ENCODE measurements at regions not wholly inside any gene's neighbourhood (a gene's known extent, or its start where the extent isn't known, plus 50 kb on each side); places are given as distances from the start of the nearest gene placed in this dataset.
A peak's percentile ranks its signal among the peaks of the same experiment; 100 is the strongest.

DNA sequence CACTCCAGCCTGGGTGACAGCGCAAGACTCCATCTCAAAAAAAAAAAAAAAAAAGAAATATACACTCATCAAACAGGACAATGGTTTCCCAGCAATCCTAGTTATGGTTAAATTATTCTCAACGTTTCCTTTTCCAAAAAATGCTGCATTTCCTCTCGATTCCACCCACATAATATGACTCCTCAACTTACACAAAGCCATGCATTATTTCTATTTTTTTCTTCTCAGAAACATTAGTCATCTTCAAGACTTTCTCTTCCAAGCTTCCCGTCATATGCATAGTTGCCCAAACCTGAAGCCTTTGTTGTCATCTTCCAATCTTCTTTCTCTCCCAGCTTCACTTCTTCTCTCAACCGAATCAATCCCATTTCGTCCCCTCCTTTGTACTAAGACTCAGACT, 61.4 kb upstream of the RANBP6 start:
- Mint-ChIP-seq H3K4me1 (ENCODE audit: low read depth) (peaks cover 13% of the 10 kb centered on the region), H3K27ac (no peak overlapping the region), H3K4me3 (no peak overlapping the region), H3K9me3 (ENCODE audit: insufficient read depth) (no peaks in the 10 kb centered on the region), H3K27me3 (ENCODE audit: low read depth) (peaks cover 6% of the 10 kb centered on the region), H3K36me3 (ENCODE audit: low read depth) (no peaks in the 10 kb centered on the region)
- ChIA-PET CTCF (no interaction called here), POLR2A (no interaction called here)
- ATAC-seq: no peak
- no peak for DNase-seq

DNA sequence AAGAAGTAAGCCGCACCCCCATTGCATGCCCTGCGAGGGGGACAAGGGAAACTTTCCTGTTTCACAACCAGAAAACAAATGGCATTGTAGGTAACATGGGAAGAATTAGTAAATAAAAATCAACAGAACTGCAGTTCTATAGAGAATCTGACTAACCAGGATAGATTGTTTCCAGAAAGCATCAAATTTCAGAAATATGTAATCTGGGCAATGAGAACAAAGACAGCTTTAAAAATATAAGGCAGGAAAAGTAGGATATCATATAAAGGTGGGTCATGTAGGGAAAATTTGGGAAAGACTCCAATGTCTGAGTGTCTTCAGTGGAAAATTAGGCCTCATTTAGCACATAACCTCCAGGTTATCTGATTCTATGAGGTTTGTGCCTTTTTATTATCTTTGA, 58.3 kb upstream of the RANBP6 start:
- Mint-ChIP-seq H3K36me3 (ENCODE audit: low read depth) (peaks cover 11% of the 10 kb centered on the region), H3K4me3 (no peak overlapping the region), H3K4me1 (ENCODE audit: low read depth) (peaks cover 12% of the 10 kb centered on the region), H3K27ac (no peak overlapping the region), H3K27me3 (ENCODE audit: low read depth) (peaks cover 3% of the 10 kb centered on the region), H3K9me3 (ENCODE audit: insufficient read depth) (peaks cover 2% of the 10 kb centered on the region)
- no peak for ATAC-seq
- ChIA-PET CTCF (interaction anchor here (2.0 kb wide), 1 partner anchor 20 kb away, joined by 8 read pairs; no protein-coding TSS in a partner anchor), POLR2A (no interaction called here)
- no peak for DNase-seq

DNA sequence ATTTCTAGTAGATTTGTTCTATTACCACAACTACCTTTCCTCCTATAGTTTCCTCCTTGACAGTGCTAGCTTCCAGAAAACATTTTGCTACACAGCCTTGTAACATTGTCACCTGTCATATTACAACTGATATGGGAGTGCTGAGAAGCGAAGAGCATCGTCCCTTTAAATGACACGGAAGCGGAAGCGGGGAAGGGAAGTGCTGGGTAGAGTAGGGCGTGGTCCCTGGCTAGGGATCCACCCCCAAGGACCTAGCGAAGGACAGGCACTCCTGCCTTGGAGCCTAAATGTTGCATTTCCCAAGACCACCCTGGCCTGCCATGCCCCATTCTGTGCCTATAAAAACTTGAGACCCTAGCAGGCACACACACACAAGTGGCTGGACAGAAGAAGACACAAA, 57.4 kb upstream of the RANBP6 start:
- Mint-ChIP-seq H3K36me3 (ENCODE audit: low read depth) (peaks cover 16% of the 10 kb centered on the region), H3K4me1 (ENCODE audit: low read depth) (peaks cover 18% of the 10 kb centered on the region), H3K27ac (no peak overlapping the region), H3K27me3 (ENCODE audit: low read depth) (no peaks in the 10 kb centered on the region), H3K4me3 (no peak overlapping the region), H3K9me3 (ENCODE audit: insufficient read depth) (peaks cover 2% of the 10 kb centered on the region)
- CTCF ChIA-PET: interaction anchor here (0.8 to 2.0 kb wide), 3 partner anchors 19 to 233 kb away, joined by 3 to 8 read pairs (median 3); no protein-coding TSS in a partner anchor
- POLR2A ChIA-PET: no interaction called here
- DNase-seq (no peak), ATAC-seq (no peak)

- peaks cover 19% of the 10 kb centered on the region for H3K4me1 Mint-ChIP-seq (ENCODE audit: low read depth)
- DNase-seq: no peak
- ChIA-PET CTCF (interaction anchor here (0.8 to 2.0 kb wide), 3 partner anchors 18 to 233 kb away, joined by 3 to 8 read pairs (median 3); no protein-coding TSS in a partner anchor), POLR2A (no interaction called here)
- no peak overlapping the region for H3K4me3 Mint-ChIP-seq
- no peak for ATAC-seq
- H3K27me3 Mint-ChIP-seq (ENCODE audit: low read depth): no peaks in the 10 kb centered on the region
- no peak overlapping the region for H3K27ac Mint-ChIP-seq
- peaks cover 2% of the 10 kb centered on the region for H3K9me3 Mint-ChIP-seq (ENCODE audit: insufficient read depth)
- H3K36me3 Mint-ChIP-seq (ENCODE audit: low read depth): peaks cover 16% of the 10 kb centered on the region
Measured at GRCh38 chr9:6072453-6072852, 57.0 kb upstream of the RANBP6 start.

GRCh38 chr9:6068983-6069382, 53.6 kb upstream of the RANBP6 start:
- H3K9me3 Mint-ChIP-seq (ENCODE audit: insufficient read depth): peaks cover 2% of the 10 kb centered on the region
- CTCF ChIA-PET: interaction anchor here (1.3 to 3.0 kb wide), 5 partner anchors 13 to 183 kb away, joined by 4 to 23 read pairs (median 4); a partner anchor contains a TSS

DNA sequence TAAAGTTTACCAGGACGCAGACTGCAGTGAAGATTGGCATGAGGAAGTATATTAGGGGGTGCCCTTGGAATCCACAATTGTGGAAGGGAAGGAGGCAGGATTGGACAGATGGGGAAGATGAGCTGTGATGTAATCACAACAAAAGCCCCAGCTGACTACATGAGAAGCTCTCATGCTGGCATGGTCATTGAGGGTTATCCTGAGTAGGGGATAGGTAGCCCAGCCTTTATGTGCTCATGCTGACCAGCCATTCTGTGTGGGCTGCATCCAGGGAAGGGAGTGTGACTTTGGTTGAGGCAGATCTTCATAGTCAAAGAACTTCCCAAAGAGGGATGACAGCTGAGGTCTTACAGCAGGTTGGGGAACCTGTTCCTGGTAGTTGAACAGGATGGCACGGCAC, 52.0 kb upstream of the RANBP6 start:
- Mint-ChIP-seq H3K4me1 (ENCODE audit: low read depth) (peaks cover 24% of the 10 kb centered on the region), H3K27ac (no peak overlapping the region), H3K9me3 (ENCODE audit: insufficient read depth) (peaks cover 2% of the 10 kb centered on the region), H3K27me3 (ENCODE audit: low read depth) (peaks cover 3% of the 10 kb centered on the region), H3K4me3 (no peak overlapping the region), H3K36me3 (ENCODE audit: low read depth) (peaks cover 16% of the 10 kb centered on the region)
- no peak for ATAC-seq
- CTCF ChIA-PET: interaction anchor here (3.0 kb wide), 1 partner anchor 13 kb away, joined by 23 read pairs; no protein-coding TSS in a partner anchor
- POLR2A ChIA-PET: interaction anchor here (2.7 kb wide), 1 partner anchor 346 kb away, joined by 9 read pairs; the partner anchor contains the start of gene UHRF2
- DNase-seq: no peak

More at GRCh38 chr9:6068983-6069382, 53.6 kb upstream of the RANBP6 start:
- H3K36me3 Mint-ChIP-seq (ENCODE audit: low read depth): peaks cover 16% of the 10 kb centered on the region
- POLR2A ChIA-PET: interaction anchor here (0.6 to 2.7 kb wide), 2 partner anchors 344 to 979 kb away, joined by 3 to 9 read pairs; partner anchors contain the start of gene UHRF2
- ATAC-seq: peak; percentile 98
- H3K27ac Mint-ChIP-seq: peak overlapping the region; percentile 91
- peaks cover 19% of the 10 kb centered on the region for H3K4me1 Mint-ChIP-seq (ENCODE audit: low read depth)
- peak overlapping the region; percentile 64 for H3K4me3 Mint-ChIP-seq
- H3K27me3 Mint-ChIP-seq (ENCODE audit: low read depth): peaks cover 3% of the 10 kb centered on the region
- peak; percentile 49 for DNase-seq
